ENCODE measurements at regions not wholly inside any gene's neighbourhood (a gene's known extent, or its start where the extent isn't known, plus 50 kb on each side); places are given as distances from the start of the nearest gene placed in this dataset.
"Not testable (repeated sequence)": the region's sequence is repeated elsewhere in the genome, so short reads cannot be mapped to it uniquely, and the experiment has no call there.

DNA sequence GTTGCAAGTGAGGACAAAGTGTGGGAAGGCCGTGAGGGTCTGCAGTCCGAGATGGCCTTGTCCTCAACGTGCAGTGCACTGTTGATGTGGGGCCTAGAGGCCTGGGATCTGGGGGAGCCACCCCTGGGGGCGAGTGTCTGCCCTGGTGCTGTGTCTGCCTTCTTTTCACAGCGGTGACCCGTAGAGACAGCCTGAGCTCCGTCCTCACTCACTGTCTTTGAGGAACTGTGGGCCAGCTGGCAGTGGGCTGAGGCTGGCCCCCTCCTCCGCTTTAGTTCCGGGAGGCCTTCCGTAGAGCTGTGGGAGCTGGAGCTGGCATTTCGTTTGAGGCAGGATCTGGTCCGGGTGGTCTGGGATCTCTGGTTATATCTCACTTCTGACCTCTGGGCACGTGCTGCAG lies 1370.6 kb downstream of the CDH12 start:
- not testable (repeated sequence) for DNase-seq

DNA sequence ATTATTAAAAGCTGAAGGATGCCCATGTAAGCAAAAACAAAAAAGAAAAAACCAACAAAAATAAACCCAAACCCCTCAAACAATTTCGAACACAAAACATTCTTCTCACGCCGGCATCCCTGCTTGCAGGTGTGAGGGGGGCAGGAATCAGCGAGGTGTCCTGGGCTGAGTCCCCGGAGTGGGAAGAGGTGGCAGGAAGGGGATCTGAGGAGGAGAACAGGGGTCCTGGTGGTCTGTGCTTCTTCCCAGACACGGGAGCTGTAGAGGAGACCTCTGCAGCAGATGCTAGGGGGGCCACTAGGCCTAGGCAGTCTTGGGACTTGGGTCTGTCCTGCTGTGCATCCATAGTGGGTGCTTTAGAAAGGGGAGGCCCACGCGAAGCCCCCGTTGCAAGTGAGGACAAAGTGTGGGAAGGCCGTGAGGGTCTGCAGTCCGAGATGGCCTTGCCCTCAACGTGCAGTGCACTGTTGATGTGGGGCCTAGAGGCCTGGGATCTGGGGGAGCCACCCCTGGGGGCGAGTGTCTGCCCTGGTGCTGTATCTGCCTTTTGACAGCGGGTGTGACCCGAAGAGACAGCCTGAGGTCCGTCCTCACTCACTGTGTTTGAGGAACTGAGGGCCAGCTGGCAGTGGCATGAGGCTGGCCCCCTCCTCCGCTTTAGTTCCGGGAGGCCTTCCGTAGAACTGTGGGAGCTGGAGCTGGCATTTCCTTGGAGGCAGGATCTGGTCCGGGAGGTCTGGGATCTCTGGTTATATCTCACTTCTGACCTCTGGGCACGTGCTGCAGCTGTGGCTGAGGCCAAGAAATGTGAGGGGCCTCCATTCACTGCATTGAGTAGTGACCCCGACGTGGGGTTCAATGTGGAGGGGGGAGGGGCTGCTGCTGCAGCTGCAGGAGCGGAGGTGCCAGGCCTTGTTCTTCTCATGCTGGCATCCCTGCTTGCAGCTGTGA lies 1371.5 kb downstream of the CDH12 start:
- not testable (repeated sequence) for DNase-seq

DNA sequence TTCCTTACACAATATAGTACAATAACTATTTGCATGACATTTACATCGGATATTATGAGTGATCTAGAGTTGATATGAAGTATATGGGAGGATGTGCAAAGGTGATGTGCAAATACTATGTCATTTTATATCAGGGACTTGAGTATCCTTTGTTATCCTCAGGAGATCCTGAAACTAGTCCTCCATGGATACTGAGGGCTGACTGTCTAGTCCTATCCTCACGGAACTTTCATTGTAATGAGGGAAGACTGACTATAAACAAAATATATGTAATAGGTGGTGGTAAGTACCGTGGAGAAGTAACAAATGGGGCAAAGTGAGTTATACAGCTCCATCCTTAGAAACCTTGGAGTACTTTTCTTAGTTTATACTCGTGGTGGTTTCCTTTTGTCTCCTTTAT lies 1373.1 kb downstream of the CDH12 start:
- DNase-seq, result peak; percentile 18

DNA sequence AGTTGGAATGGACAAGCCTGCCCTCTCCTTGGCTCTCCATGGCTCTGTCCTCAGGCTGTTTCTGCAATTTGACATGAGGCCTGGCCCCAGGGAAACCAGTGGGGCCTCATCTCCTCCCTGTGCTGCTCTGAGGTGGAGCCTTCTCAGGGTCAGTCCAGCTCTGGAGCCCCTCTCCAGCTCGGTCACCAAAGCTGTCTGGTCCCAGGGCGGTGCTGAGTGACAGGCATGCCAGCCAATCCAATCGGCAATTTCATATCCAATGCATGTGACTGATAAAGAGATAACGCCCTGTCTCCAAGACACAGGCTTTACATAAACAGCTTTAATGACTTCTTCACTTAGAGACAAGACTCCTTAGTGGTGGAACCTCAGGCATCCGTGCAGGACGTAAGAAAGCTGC lies 1379.2 kb downstream of the CDH12 start:
- not testable (repeated sequence) for DNase-seq

DNA sequence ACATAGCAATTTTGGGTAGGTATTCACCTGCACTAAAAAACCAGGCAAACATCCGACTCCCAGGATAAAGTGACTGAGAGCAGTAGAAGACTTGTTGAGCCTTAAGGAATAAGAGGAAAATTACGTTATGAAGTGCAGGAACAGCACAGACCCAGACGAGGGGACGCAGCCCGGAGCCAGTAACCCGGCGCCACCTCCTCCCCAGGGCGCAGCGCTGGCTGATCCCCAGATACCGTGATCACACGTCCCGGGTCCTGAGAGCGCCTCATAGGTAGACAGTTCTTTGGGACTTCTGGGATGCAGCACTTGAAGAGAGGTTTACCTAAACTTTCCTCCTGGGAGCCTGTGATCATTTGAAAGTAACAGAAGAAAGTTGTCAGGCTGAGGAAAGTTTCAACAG lies 1379.7 kb downstream of the CDH12 start:
- not testable (repeated sequence) for DNase-seq

DNA sequence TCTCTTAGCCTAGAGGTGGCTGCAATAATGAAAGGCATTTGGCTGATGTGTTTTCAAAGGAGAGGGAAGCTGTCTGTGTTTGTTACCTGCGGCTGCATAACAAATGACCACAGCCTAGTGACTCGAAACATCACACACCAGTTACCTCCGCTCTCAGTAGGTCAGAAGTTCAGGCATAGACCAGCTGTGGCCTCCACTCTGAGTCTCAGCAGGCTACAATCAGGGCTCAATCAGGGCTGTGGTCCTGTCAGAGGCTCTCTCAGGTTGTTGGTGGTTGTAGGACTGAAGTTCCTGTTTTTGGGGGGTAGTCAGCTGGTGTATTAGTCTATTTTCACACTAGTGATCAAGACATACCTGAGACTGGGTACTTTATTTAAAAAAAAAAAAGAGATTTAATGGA lies 1381.5 kb downstream of the CDH12 start:
- DNase-seq, result not testable (repeated sequence)

DNA sequence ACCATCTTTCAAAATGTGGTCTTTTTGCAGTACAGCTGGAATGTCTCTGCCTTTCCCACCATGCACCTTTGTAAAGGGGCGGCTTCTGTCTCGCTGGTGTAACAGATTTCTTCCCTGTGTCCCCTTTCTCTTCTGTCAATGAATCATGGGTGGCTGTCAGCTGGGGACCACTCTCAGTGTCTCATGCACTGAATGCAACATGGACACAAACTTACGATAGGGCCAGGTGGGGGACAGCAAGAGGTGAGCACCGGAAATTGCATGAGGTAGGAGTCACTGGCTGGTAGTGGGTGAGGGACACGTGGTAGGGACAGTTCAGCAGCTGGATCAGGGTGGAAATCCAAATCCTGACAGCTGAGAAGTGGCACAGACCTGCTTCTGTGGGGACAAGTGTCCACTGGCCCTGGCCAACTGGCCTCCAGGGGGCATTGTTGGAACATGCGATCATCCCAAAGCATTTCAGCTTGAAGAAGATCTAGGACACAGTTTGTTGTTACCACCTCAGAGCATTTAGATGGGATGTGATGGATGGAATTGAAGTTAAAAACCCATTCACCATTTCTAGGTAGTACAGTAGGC lies 1383.5 kb downstream of the CDH12 start:
- peak; percentile 20 for DNase-seq

DNA sequence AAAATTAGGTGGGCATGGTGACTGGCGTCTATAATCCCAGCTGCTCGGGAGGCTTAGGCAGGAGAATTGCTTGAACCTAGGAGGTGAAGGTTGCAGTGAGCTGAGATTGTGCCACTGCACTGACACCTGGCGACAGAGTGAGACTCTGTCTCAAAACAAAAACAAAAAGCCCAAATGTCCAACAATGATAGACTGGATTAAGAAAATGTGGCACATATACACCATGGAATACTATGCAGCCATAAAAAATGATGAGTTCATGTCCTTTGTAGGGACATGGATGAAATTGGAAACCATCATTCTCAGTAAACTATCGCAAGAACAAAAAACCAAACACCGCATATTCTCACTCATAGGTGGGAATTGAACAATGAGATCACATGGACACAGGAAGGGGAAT lies 1385.6 kb downstream of the CDH12 start:
- DNase-seq, result not testable (repeated sequence)

DNA sequence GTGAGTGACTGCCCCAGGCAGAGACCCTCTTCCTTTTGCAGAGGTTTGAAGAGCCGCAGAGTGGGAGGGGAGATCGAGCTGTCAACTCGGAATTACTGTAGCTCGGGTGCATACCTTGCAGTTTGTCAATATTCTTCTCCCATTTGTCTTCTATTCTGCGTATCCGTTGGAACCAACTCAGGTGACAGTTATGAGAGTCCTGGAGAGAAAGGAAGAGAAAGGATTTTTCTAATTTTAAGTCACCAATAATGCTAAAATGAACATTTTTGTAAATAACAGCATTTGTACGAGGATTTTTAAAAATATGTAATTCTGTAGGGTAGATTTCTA lies 1393.4 kb downstream of the CDH12 start:
- DNase-seq, result not testable (repeated sequence)

DNA sequence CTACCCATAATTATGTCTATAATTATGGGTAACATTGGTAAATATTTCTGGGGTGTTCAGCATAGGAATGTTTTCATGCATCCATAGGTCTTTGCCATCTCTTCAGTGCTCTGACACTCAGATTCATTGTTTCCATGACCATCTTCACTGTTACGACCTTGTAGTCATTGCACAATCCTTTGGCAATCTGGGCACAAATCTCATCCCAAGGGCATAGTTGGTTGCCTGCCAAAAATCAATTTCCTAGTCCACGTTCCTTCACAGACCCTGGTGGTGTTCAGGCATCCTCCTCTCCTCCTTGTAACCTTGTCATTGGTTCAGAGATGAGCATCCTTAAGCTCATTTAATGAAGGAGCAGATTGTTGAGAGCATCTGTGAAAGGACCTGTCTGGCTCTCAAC lies 1400.7 kb downstream of the CDH12 start:
- no peak for DNase-seq

DNA sequence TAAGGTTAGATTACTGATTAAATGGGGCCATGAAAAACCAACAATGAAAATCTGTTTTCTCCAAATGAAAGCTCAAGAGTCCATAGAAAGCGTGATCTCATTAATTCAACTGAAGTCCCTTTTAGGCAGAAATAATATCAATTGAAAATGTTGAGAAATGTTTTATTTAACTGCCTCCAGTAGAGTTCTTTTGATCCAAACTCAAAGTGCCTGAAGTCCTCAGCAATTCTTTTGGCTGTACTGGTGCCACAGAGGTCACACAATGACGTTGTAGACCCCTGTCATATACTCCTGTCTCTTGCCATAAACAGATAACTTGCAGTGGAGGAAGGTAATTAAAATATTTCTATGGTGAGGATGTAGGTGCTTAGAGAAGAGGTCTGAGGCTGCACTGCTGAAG lies 1420.5 kb downstream of the CDH12 start:
- DNase-seq, result no peak

DNA sequence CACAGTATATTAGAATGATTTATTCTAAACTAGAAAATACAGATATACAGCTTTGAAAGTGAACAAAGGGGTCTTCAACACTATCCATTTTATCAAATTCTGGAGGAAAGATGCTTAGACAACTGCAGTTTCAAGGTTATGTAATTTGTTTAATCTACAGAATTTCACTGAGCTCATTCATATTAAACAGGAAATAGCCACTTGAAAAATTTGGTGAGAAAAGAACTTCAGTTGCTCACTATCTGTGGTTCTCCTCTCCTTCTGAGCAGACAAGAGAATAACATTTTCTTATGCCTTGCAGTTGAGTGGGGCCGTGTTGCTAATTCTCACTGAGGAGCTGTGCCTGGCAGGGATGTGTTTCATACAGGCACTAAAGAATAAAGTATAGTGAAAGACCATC lies 1428.2 kb downstream of the CDH12 start:
- no peak for DNase-seq

DNA sequence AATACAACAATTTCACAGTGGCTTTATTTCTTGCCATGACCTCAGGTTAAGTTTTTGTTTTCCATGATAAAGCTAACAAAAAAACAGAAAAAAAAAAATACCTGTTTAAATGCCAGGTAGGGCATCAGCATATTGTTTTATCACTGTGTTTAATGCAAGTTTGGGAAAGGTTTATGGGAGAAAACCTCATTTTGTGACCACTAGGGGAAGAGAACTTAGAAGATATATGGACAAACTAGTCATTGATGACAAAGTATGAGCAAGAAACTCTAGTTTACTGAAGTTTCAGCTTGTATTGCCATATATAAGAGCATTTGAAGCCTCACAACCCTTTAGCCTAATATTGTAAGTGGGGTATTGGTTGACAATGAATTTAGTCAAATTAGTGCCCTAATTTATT lies 1431.4 kb upstream of the CDH18 start:
- DNase-seq, result no peak

DNA sequence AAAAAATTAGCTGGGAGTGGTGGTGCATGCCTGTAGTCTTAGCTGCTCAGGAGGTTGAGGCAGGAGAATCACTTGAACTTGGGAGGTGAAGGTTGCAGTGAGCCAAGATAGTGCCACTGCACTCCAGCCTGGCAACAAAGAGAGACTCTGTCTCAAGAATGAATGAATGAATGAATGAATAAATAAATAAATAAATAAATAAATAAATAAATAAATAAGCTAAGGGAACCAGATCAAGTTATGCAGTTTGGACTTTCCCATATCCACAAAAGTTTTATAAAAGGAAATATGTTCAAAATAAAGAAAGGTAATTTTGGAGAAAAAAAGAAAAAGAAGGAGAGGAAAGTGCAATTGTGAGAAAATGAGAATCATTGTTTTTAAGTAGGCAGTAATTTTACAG lies 1414.1 kb upstream of the CDH18 start:
- DNase-seq, result not testable (repeated sequence)

DNA sequence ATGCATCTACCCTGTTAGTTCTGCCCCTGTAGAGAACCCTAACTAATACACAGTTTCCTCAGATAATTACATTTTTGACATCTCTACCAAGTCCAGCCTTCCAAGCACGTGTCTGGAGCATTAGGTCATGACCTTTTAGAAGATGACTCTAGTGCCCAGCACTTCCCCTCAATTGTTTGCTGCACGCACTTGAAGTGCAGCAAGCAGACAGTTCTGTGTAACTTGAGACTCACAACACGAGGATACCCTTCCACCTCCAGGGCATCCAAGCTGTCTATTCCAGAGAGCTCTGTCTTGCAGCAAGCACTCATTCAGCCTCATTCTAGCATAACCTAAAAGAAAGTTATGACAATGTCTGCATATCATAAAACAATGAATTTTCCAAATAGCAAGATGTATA lies 1410.5 kb upstream of the CDH18 start:
- no peak for DNase-seq

DNA sequence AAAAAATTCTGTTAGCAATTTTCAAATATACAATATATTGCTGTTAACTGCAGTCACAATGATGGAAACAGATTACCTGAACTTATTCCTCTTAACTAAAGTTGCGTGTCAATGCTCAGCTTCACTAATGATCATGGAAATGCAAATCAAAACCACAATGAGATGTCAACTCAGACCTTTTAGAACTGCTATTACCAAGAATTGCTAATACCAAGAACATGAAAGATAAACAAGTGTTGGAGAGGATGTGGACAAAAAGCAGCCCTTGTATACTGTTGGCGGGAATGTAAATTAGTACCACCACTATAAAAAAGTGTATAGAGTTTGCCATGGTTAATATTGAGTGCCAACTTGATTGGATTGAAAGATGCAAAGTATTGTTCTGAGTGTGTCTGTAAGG lies 1409.7 kb upstream of the CDH18 start:
- no peak for DNase-seq

DNA sequence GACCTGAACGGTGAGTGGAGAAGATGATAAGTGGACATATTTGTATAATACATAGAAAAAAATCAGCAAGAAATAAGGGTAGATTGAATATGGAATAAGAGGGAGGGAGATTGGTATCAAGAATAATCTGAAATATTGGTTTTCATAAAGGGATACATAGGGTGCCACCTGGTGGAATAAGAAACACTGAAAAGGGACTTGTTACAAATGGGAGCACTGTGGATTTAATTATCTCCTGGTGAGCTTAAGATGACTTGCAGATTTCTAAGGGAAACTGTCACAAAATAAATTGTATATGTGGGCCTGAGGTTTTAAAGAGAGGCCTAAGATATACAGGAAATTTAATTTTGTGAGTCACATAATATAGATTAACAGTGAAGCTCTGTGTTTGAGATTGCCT lies 1403.5 kb upstream of the CDH18 start:
- DNase-seq, result no peak

DNA sequence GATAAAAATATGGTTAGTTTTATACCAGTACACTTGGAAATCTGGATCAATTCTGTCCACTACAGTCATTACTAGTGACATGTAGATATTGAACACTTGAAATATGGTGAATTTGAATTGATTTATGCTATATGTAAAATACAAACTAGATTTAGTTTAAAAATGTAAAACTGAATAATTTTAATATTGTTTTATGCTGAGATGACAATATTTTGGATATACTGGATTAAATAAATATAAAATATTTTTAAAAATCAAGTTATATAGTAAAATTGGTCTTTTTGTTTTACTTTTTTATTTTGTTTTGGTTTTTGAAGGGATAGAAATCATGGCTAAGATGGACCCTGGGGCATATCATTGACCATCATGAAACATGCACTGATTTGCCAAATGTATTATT lies 1372.8 kb upstream of the CDH18 start:
- not testable (repeated sequence) for DNase-seq

DNA sequence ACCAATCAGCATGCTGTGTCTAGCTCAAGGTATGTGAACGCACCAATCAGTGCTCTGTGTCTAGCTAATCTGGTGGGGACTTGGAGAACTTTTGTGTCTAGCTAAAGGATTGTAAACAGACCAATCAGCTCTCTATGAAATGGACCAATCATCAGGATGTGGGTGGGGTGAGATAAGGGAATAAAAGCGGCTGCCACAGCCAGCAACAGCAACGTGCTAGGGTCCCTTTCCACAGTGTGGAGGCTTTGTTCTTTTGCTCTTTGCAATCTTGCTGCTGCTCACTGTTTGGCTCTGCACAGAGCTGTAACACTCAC lies 1353.9 kb upstream of the CDH18 start:
- DNase-seq, result not testable (repeated sequence)

DNA sequence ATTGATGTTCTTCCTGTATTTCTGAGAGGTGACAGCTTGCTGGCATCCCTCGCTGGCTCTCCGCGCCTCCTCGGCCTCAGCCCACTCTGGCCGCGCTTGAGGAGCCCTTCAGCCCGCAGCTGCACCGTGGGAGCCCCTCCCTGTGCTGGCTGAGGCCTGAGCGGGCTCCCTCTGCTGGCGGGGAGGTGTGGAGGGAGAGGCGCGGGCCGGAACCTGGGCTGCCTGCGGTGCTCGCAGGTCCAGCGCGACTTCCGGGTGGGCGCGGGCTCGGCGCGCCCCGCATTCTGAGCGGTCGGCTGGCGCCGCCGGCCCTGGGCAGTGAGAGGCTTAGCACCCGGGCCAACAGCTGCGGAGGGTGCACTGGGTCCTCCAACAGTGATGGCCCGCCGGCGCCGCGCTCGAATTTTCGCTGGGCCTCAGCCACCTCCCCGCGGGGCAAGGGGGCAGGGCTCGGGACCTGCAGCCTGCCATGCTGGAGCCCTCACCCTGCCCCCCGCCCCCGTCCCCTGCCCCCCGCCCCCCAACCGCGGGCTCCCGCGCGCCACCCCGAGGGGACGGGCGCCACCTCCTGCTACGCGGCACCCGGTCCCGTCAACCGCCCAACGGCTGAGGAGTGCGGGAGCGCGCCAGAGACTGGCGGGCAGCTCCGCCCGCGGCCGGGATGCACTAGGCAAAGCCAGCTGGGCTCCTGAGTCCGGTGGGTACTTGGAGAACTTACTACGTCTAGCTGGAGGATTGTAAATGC lies 1353.4 kb upstream of the CDH18 start:
- not testable (repeated sequence) for DNase-seq

DNA sequence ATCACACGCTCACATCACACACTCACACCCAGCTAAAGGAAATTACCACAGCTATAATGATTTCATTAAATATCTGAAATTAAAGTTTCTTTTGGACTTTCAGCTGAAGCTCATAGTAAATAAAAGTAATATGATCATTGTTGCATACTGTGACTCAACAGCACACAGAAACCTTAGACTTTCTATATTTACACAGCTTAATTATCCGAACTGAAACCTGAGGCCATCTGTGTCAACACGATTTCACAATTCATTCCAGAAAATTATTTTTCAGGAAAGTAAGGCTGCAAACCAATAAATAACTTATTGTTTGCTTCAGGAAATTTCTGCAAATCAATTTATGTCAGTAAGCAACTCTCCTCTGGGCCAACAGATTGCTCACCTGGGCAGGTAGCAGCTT lies 1352.2 kb upstream of the CDH18 start:
- not testable (repeated sequence) for DNase-seq

DNA sequence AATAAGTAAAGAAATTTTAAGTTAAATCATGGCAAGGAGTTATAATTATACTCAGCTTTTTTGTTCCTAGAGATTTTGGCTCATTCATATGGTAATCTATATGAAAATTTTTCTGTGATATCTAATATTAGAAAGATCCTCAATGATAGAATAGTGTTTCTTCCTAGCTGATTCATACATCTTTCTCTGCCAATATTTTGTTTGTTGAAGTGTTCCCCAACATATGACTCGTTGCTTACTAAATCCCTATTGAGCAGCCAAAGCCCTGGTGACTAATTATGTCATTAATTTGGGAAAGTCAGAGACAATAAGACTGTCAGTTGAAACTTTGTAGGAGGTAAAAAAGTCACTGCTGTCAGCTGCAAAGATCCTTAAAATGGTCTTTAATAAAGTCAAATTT lies 1348.5 kb upstream of the CDH18 start:
- DNase-seq, result not testable (repeated sequence)

DNA sequence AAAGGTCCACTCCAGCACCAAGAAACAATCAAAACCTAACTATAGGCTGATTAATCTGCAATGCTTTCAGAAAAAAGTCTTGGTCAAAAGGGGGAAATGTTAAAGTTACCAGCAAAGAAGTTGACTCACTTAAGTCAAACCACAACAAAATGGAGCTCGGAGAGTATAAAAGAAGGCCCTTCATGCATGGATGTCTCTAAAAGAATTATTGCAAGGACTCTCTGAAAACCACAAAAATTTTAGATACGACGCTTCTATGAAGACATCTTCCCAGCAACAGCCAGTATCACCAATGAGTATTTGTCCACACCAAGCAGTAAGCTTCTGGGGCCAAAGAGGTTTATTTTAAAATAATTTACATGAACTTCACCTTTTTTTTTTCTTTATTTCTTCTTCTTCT lies 1327.4 kb upstream of the CDH18 start:
- not testable (repeated sequence) for DNase-seq

DNA sequence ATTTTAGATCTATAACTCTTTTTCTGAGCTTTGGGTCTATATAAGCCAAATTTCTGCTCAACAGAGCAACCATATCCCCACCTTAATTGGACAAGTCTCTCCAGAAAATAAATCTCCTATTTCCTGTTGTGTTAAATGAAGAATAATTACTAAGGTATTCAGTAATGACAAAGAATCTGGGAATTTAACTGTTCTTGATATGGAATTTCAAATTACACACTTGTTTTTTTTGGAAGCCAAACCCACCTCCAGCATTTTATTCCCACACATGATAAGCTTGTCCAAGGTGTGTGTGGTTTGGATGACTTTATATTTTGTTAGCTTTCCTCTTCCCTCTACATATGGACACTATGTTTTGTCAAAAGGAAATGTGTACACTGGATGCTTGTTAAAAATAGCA lies 1313.2 kb upstream of the CDH18 start:
- DNase-seq, result not testable (repeated sequence)
